SK-N-SH (cell line): ENCODE measurements at regions not wholly inside any gene's neighbourhood (a gene's known extent, or its start where the extent isn't known, plus 50 kb on each side); places are given as distances from the start of the nearest gene placed in this dataset.
A peak's percentile ranks its signal among the peaks of the same experiment; 100 is the strongest.

Source experiments
- CTCF ChIA-PET: fragments of 300-600, 350-600 bp; formaldehyde crosslinking; extraction: SDS; loops from one replicate; lab custom pipeline; 2021; lab: Yijun Ruan, JAX
- POLR2A ChIA-PET: fragments of 350-600 bp; sonication (Branson Sonifier 250); formaldehyde crosslinking; extraction: SDS; loops from one replicate; lab custom pipeline; 2020; ENCODE audit warnings: antibody characterized with exemption, inconsistent platforms; lab: Yijun Ruan, JAX
- DNase-seq: peaks from one replicate; pipeline ENCODE4 v3.0.0; 2012
- H2AFZ ChIP-seq: fragments of 200-600 bp; sonication (generic); 2 replicates; pipeline ENCODE4 v1.8.1; 2016; ENCODE audit warnings: antibody characterized with exemption, mild to moderate bottlenecking, low read depth
- H3F3A ChIP-seq: fragments of 200-600 bp; sonication (generic); replicated peaks from 2 replicates; pipeline ENCODE3; 2016; ENCODE audit warnings: antibody characterized with exemption, mild to moderate bottlenecking; ENCODE audit not compliant: insufficient read depth
- H3K27ac ChIP-seq, 2 experiments: fragments of 200-500 bp in 1 of 2; fragments of 200-600 bp in 1 of 2; sonication (Bioruptor generic) in 1 of 2; sonication (generic), shearing (Covaris generic) in 1 of 2; 2 replicates each; pipeline versions ENCODE4 v1.5.1 to v1.6.1; 2014 to 2016; ENCODE audit warnings: low read depth in 2 of 2, inconsistent platforms in 1 of 2, low read length in 1 of 2, mild to moderate bottlenecking in 1 of 2, mixed read lengths in 1 of 2
- H3K27me3 ChIP-seq: fragments of 200-600 bp; sonication (generic), shearing (Covaris generic); 2 replicates; pipeline ENCODE4 v1.6.1; 2016; ENCODE audit warnings: mixed run types; ENCODE audit not compliant: insufficient read depth
- H3K36me3 ChIP-seq, 2 experiments: fragments of 200-500 bp in 1 of 2; fragments of 200-600 bp in 1 of 2; sonication (Bioruptor generic) in 1 of 2; sonication (generic) in 1 of 2; replicated peaks in 1 of 2; 2 replicates each; pipeline versions ENCODE3 to v1.5.1; 2014 to 2016; ENCODE audit warnings: low read length in 1 of 2, mild to moderate bottlenecking in 1 of 2; ENCODE audit not compliant: insufficient read depth in 2 of 2, control insufficient read depth in 1 of 2
- H3K4me1 ChIP-seq, 2 experiments: fragments of 200-500 bp in 1 of 2; fragments of 200-600 bp in 1 of 2; sonication (Bioruptor generic) in 1 of 2; sonication (generic), shearing (Covaris generic) in 1 of 2; 2 replicates each; pipeline versions ENCODE4 v1.5.1 to v1.6.1; 2014 to 2016; ENCODE audit warnings: low read depth in 1 of 2, low read length in 1 of 2, mixed run types in 1 of 2; ENCODE audit not compliant: insufficient read depth in 2 of 2, control insufficient read depth in 1 of 2
- H3K4me2 ChIP-seq: fragments of 200-600 bp; sonication (generic), shearing (Covaris generic); 2 replicates; pipeline ENCODE4 v1.6.1; 2017; ENCODE audit warnings: mixed run types
- H3K4me3 ChIP-seq, 2 experiments: fragments of 200-500 bp in 1 of 2; fragments of 200-600 bp in 1 of 2; sonication (Bioruptor generic) in 1 of 2; sonication (generic), shearing (Covaris generic) in 1 of 2; 2 replicates each; pipeline versions ENCODE4 v1.5.1 to v1.8.1; 2014 to 2016; ENCODE audit warnings: low read depth in 2 of 2, inconsistent platforms in 1 of 2, low read length in 1 of 2, mild to moderate bottlenecking in 1 of 2, mixed read lengths in 1 of 2, moderate library complexity in 1 of 2
- H3K79me2 ChIP-seq: fragments of 200-600 bp; sonication (generic); 2 replicates; pipeline ENCODE4 v1.8.1; 2017; ENCODE audit warnings: mild to moderate bottlenecking; ENCODE audit not compliant: insufficient read depth
- H3K9ac ChIP-seq: fragments of 200-600 bp; sonication (generic); 2 replicates; pipeline ENCODE4 v1.6.1; 2017; ENCODE audit warnings: mixed run types
- H3K9me2 ChIP-seq: fragments of 200-600 bp; sonication (generic); 2 replicates; pipeline ENCODE4 v1.6.1; 2017; ENCODE audit warnings: mixed run types
- H3K9me3 ChIP-seq: fragments of 200-600 bp; sonication (generic); 2 replicates; pipeline ENCODE4 v1.6.1; 2017; ENCODE audit warnings: mixed run types, mild to moderate bottlenecking, moderate library complexity
- H4K20me1 ChIP-seq: fragments of 200-600 bp; sonication (generic); 2 replicates; pipeline ENCODE4 v1.6.1; 2017; ENCODE audit warnings: mild to moderate bottlenecking, mixed run types; ENCODE audit not compliant: insufficient read depth
- CHD2 ChIP-seq: fragments of 150-350 bp; IDR thresholded peaks from 2 replicates; pipeline ENCODE4 v1.6.1; 2018; ENCODE audit warnings: low read length; ENCODE audit not compliant: partially characterized antibody
- ELF1 ChIP-seq: IDR thresholded peaks from 2 replicates; pipeline ENCODE4 v1.4.0; 2012
- EP300 ChIP-seq, 2 experiments: IDR thresholded peaks; 2 replicates each; pipeline versions ENCODE4 v1.4.0 to v1.6.1; 2012; ENCODE audit warnings: borderline replicate concordance in 1 of 2, low read depth in 1 of 2, low read length in 1 of 2
- EZH2phosphoT487 ChIP-seq: fragments of 200-600 bp; sonication (generic); IDR thresholded peaks from 2 replicates; pipeline ENCODE4 v1.6.1; 2017; ENCODE audit warnings: low read depth, mixed run types, mild to moderate bottlenecking, antibody characterized with exemption, moderate library complexity, borderline replicate concordance
- FOSL2 ChIP-seq: IDR thresholded peaks from 2 replicates; pipeline ENCODE4 v1.4.0; 2012; ENCODE audit warnings: low read depth, mild to moderate bottlenecking, moderate library complexity, borderline replicate concordance
- FOXJ3 ChIP-seq: sonication (generic); formaldehyde crosslinking; IDR thresholded peaks from 2 replicates; pipeline ENCODE4 v1.5.1; 2020; ENCODE audit warnings: mild to moderate bottlenecking, missing genetic modification reagents
- FOXM1 ChIP-seq: IDR thresholded peaks from 2 replicates; pipeline ENCODE4 v1.4.0; 2012; ENCODE audit warnings: low read depth, mild to moderate bottlenecking
- GABPA ChIP-seq: IDR thresholded peaks from 2 replicates; pipeline ENCODE4 v1.4.0; 2012; ENCODE audit warnings: low read depth, mild to moderate bottlenecking
- GATA2 ChIP-seq: sonication (generic); formaldehyde crosslinking; IDR thresholded peaks from 2 replicates; pipeline ENCODE4 v1.5.0; 2020; ENCODE audit warnings: mild to moderate bottlenecking, missing genetic modification reagents
- JUND ChIP-seq: IDR thresholded peaks from 2 replicates; pipeline ENCODE4 v1.4.0; 2012
- MEF2A ChIP-seq: IDR thresholded peaks from 2 replicates; pipeline ENCODE4 v1.4.0; 2012; ENCODE audit warnings: low read depth, borderline replicate concordance
- NFIC ChIP-seq: IDR thresholded peaks from 2 replicates; pipeline ENCODE4 v1.4.0; 2012; ENCODE audit warnings: borderline replicate concordance
- NRF1 ChIP-seq: IDR thresholded peaks from 2 replicates; pipeline ENCODE4 v1.6.1; 2012; ENCODE audit warnings: low read depth, mild to moderate bottlenecking, low read length
- POLR2AphosphoS5 ChIP-seq: IDR thresholded peaks from 2 replicates; pipeline ENCODE4 v1.6.1; 2012; ENCODE audit warnings: low read depth, low read length
- RAD21 ChIP-seq: IDR thresholded peaks from 2 replicates; pipeline ENCODE4 v1.6.1; 2012; ENCODE audit warnings: mild to moderate bottlenecking, low read length
- RCOR1 ChIP-seq: fragments of 150-350 bp; IDR thresholded peaks from 2 replicates; pipeline ENCODE4 v1.6.1; 2017; ENCODE audit warnings: antibody characterized with exemption, low read length
- RFX5 ChIP-seq: IDR thresholded peaks from 2 replicates; pipeline ENCODE4 v1.6.1; 2012; ENCODE audit warnings: mild to moderate bottlenecking, improper control_type of control experiment, low read length
- RXRA ChIP-seq: IDR thresholded peaks from 2 replicates; pipeline ENCODE4 v1.4.0; 2012; ENCODE audit warnings: low read depth, mild to moderate bottlenecking, borderline replicate concordance
- SIN3A ChIP-seq: IDR thresholded peaks from 2 replicates; pipeline ENCODE4 v1.6.1; 2012; ENCODE audit warnings: low read depth, mild to moderate bottlenecking, low read length, moderate library complexity, borderline replicate concordance
- TAF1 ChIP-seq: IDR thresholded peaks from 2 replicates; pipeline ENCODE4 v1.6.1; 2012; ENCODE audit warnings: low read depth, mild to moderate bottlenecking, low read length, moderate library complexity, borderline replicate concordance
- TCF12 ChIP-seq: IDR thresholded peaks from 2 replicates; pipeline ENCODE4 v1.4.0; 2012
- TEAD4 ChIP-seq: IDR thresholded peaks from 2 replicates; pipeline ENCODE4 v1.4.0; 2012; ENCODE audit warnings: mild to moderate bottlenecking, borderline replicate concordance; ENCODE audit not compliant: insufficient read depth
- YY1 ChIP-seq: IDR thresholded peaks from 2 replicates; pipeline ENCODE4 v1.4.0; 2012; ENCODE audit warnings: low read depth, mild to moderate bottlenecking
- WGBS: methylation state at CpG from one replicate; pipeline ENCODE4 v1.1.6; 2017; ENCODE audit warnings: low lambda C conversion rate; 5-methylcytosine and 5-hydroxymethylcytosine counted together
- TF ChIP-seq, protein P1 (sequence below): fragments of 150-350 bp; IDR thresholded peaks from 2 replicates; pipeline ENCODE4 v1.6.1; 2017; ENCODE audit warnings: antibody characterized with exemption, low read length, low read depth, borderline replicate concordance
- TF ChIP-seq, protein P2 (sequence below): IDR thresholded peaks from 2 replicates; pipeline ENCODE4; 2012
- TF ChIP-seq, protein P3 (sequence below): IDR thresholded peaks from 2 replicates; pipeline ENCODE4 v1.4.0; 2012; ENCODE audit warnings: low read depth
- TF ChIP-seq, protein P4 (sequence below): IDR thresholded peaks from 2 replicates; pipeline ENCODE4 v1.6.1; 2012; ENCODE audit warnings: mild to moderate bottlenecking, low read depth, low read length, moderate library complexity
- TF ChIP-seq, protein P5 (sequence below): IDR thresholded peaks from 2 replicates; pipeline ENCODE4 v1.4.0; 2012; ENCODE audit warnings: low read depth, borderline replicate concordance

DNA sequence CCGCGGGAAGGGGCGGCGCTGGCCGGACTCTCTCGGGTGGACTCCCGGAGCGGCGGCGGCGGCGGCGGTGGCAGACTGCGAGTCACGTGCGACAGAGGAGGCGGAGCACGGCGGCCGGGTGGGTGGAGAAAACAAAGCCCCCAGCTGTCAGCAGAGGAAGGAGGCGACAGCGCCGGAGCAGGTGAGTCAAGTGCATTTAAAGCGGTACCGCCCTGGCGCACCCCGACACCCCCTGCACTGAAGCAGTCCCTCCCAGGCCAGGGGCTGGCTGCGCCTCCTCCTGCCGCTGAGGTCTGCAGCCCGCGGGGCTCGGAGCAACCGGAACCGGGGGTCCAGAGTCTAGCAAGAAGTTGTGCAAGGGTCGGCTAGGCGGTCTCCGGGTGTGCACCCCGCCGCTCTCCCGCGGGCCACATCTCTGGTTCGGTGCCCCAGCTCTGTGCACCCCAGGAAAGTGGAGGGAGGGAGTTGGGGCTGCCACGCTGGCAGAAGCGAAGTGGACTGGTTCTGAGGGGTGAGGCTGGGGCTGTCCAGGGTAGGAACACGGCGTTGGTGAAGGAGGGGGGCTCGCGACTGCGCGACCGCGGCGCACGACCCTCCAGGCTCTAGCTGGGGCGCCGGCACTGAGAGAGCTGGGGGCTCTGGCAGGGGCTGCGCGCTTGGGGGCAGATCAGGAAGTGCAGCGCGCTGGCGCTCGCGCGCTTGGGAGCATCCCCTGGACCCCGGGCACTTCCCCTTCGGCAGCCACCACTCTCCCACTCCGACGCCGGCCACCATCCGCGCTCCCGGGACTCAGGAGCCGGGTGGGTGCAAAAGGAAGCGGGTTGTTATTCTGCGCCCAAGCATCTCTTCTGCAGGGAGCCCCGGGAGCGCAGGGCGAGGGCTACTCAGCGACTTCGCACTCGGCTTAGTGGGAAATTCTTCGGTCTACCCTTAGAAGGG lies 64.0 kb upstream of the MAPRE2 start:
- POLR2A ChIA-PET, result no interaction called here
- Histone ChIP-seq H4K20me1 (no peaks in the 10 kb centered on the region), H3K27ac (no peak overlapping the region), H3K36me3 (no peaks in the 10 kb centered on the region), H3K4me2 (peak overlapping the region; percentile 84), H3K79me2 (no peaks in the 10 kb centered on the region), H3K4me3 (peak overlapping the region; percentile 74 to 78), H2AFZ (peak overlapping the region; percentile 76), H3K9me3 (no peaks in the 10 kb centered on the region), H3K4me1 (peaks cover 0 to 18% of the 10 kb centered on the region in 2 experiments; a peak in 2 of 4 replicates), H3F3A (peaks cover 10% of the 10 kb centered on the region), H3K9me2 (no peaks in the 10 kb centered on the region), H3K9ac (peak overlapping the region; percentile 32; the same call in 1 of the 2 replicates), H3K27me3 (peaks cover 23% of the 10 kb centered on the region)
- under 1% methylated on average over 14 of the region's 82 CpGs for WGBS
- peak; percentile 86 for DNase-seq
- CTCF ChIA-PET, result no interaction called here
- no peak for TF ChIP-seq SIN3A
- TF ChIP-seq GATA2 (CRISPR knock-in tag), result no peak
- no peak for TF ChIP-seq NRF1
- no peak for TF ChIP-seq RCOR1
- no peak for TF ChIP-seq GABPA
- TF ChIP-seq, protein P1, sequence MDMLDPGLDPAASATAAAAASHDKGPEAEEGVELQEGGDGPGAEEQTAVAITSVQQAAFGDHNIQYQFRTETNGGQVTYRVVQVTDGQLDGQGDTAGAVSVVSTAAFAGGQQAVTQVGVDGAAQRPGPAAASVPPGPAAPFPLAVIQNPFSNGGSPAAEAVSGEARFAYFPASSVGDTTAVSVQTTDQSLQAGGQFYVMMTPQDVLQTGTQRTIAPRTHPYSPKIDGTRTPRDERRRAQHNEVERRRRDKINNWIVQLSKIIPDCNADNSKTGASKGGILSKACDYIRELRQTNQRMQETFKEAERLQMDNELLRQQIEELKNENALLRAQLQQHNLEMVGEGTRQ, result peak; percentile 27; the same call in 1 of the 2 replicates
- no peak for TF ChIP-seq TAF1
- no peak for TF ChIP-seq TEAD4
- TF ChIP-seq, protein P2, sequence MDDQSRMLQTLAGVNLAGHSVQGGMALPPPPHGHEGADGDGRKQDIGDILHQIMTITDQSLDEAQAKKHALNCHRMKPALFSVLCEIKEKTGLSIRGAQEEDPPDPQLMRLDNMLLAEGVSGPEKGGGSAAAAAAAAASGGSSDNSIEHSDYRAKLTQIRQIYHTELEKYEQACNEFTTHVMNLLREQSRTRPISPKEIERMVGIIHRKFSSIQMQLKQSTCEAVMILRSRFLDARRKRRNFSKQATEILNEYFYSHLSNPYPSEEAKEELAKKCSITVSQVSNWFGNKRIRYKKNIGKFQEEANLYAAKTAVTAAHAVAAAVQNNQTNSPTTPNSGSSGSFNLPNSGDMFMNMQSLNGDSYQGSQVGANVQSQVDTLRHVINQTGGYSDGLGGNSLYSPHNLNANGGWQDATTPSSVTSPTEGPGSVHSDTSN, result no peak
- TF ChIP-seq JUND, result no peak
- no peak for TF ChIP-seq MEF2A
- TF ChIP-seq CHD2, result no peak
- TF ChIP-seq, protein P3, sequence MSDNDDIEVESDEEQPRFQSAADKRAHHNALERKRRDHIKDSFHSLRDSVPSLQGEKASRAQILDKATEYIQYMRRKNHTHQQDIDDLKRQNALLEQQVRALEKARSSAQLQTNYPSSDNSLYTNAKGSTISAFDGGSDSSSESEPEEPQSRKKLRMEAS, result peak; percentile 52
- no peak for TF ChIP-seq NFIC
- no peak for TF ChIP-seq POLR2AphosphoS5
- TF ChIP-seq FOXM1, result no peak
- TF ChIP-seq, protein P4, sequence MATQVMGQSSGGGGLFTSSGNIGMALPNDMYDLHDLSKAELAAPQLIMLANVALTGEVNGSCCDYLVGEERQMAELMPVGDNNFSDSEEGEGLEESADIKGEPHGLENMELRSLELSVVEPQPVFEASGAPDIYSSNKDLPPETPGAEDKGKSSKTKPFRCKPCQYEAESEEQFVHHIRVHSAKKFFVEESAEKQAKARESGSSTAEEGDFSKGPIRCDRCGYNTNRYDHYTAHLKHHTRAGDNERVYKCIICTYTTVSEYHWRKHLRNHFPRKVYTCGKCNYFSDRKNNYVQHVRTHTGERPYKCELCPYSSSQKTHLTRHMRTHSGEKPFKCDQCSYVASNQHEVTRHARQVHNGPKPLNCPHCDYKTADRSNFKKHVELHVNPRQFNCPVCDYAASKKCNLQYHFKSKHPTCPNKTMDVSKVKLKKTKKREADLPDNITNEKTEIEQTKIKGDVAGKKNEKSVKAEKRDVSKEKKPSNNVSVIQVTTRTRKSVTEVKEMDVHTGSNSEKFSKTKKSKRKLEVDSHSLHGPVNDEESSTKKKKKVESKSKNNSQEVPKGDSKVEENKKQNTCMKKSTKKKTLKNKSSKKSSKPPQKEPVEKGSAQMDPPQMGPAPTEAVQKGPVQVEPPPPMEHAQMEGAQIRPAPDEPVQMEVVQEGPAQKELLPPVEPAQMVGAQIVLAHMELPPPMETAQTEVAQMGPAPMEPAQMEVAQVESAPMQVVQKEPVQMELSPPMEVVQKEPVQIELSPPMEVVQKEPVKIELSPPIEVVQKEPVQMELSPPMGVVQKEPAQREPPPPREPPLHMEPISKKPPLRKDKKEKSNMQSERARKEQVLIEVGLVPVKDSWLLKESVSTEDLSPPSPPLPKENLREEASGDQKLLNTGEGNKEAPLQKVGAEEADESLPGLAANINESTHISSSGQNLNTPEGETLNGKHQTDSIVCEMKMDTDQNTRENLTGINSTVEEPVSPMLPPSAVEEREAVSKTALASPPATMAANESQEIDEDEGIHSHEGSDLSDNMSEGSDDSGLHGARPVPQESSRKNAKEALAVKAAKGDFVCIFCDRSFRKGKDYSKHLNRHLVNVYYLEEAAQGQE, result peak; percentile 26; the same call in 1 of the 2 replicates
- no peak for TF ChIP-seq RFX5
- no peak for TF ChIP-seq ELF1
- TF ChIP-seq FOXJ3 (CRISPR knock-in tag), result no peak
- TF ChIP-seq FOSL2, result no peak
- TF ChIP-seq EP300 (IDR thresholded peaks at IDR 0.05; ENCODE audit: borderline replicate concordance in 1 of 2, low read depth in 1 of 2, low read length in 1 of 2), result no peak
- TF ChIP-seq RXRA, result no peak
- TF ChIP-seq EZH2phosphoT487, result 0 out of 2 replicates have a peak, but pooled peaks have one; percentile 5
- no peak for TF ChIP-seq RAD21
- TF ChIP-seq TCF12, result no peak
- no peak for TF ChIP-seq YY1
- TF ChIP-seq, protein P5, sequence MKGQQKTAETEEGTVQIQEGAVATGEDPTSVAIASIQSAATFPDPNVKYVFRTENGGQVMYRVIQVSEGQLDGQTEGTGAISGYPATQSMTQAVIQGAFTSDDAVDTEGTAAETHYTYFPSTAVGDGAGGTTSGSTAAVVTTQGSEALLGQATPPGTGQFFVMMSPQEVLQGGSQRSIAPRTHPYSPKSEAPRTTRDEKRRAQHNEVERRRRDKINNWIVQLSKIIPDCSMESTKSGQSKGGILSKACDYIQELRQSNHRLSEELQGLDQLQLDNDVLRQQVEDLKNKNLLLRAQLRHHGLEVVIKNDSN, result peak; percentile 84
